Neural progenitor cell (in vitro differentiated cells): ENCODE measurements at regions not wholly inside any gene's neighbourhood (a gene's known extent, or its start where the extent isn't known, plus 50 kb on each side); places are given as distances from the start of the nearest gene placed in this dataset.

ENCODE experiments used
- DNase-seq: peaks from one replicate; pipeline ENCODE4 v3.0.0-alpha.2; 2016; ENCODE audit warnings: low spot score
- H2AFZ ChIP-seq: fragments of 200-600 bp; sonication (generic); replicated peaks from 2 replicates; pipeline ENCODE4 v1.6.1; 2016; ENCODE audit warnings: antibody characterized with exemption
- H3F3A ChIP-seq: fragments of 200-600 bp; sonication (generic); 2 replicates; pipeline ENCODE4 v1.6.1; 2016; ENCODE audit warnings: antibody characterized with exemption, low read depth
- H3K27ac ChIP-seq: fragments of 200-600 bp; sonication (generic); 2 replicates; pipeline ENCODE4 v1.5.1; 2016; ENCODE audit warnings: mild to moderate bottlenecking
- H3K27me3 ChIP-seq: fragments of 200-600 bp; sonication (generic); 2 replicates; pipeline ENCODE4 v1.6.1; 2016; ENCODE audit warnings: mild to moderate bottlenecking, moderate library complexity
- H3K36me3 ChIP-seq: fragments of 200-600 bp; sonication (generic); 2 replicates; pipeline ENCODE4 v1.5.1; 2016
- H3K4me1 ChIP-seq: fragments of 200-600 bp; sonication (generic); 2 replicates; pipeline ENCODE4 v1.6.1; 2016; ENCODE audit warnings: mixed run types
- H3K4me2 ChIP-seq: fragments of 200-600 bp; sonication (generic); 2 replicates; pipeline ENCODE4 v1.6.1; 2016
- H3K4me3 ChIP-seq: fragments of 200-600 bp; sonication (generic); 2 replicates; pipeline ENCODE4 v1.5.1; 2016
- H3K79me2 ChIP-seq: fragments of 200-600 bp; sonication (generic); 2 replicates; pipeline ENCODE4 v1.6.1; 2016; ENCODE audit warnings: low read depth
- H3K9ac ChIP-seq: fragments of 200-600 bp; sonication (generic); 2 replicates; pipeline ENCODE4 v1.6.1; 2016
- H3K9me3 ChIP-seq: fragments of 200-600 bp; sonication (generic); 2 replicates; pipeline ENCODE4 v1.5.1; 2016; ENCODE audit warnings: low read depth
- H4K20me1 ChIP-seq: fragments of 200-600 bp; sonication (generic); 2 replicates; pipeline ENCODE4 v1.6.1; 2016; ENCODE audit warnings: low read depth
- H3K27ac Mint-ChIP-seq: 3 replicates; pipeline ENCODE4 v1.8.0; 2021; ENCODE audit warnings: mixed read lengths
- H3K27me3 Mint-ChIP-seq: 2 replicates; pipeline ENCODE4 v1.8.0; 2022; ENCODE audit warnings: low read depth, mild to moderate bottlenecking, inconsistent platforms, moderate library complexity, mixed read lengths; ENCODE audit not compliant: insufficient read depth
- H3K36me3 Mint-ChIP-seq: 3 replicates; pipeline ENCODE4 v1.8.0; 2021; ENCODE audit warnings: mixed read lengths
- H3K4me1 Mint-ChIP-seq: 3 replicates; pipeline ENCODE4 v1.8.0; 2021; ENCODE audit warnings: mixed read lengths
- H3K4me3 Mint-ChIP-seq: 3 replicates; pipeline ENCODE4 v1.8.0; 2021; ENCODE audit warnings: mild to moderate bottlenecking, moderate library complexity, mixed read lengths
- H3K9me3 Mint-ChIP-seq: 3 replicates; pipeline ENCODE4 v1.8.0; 2020; ENCODE audit warnings: mixed read lengths
- EZH2 ChIP-seq: fragments of 200-600 bp; sonication (generic); IDR thresholded peaks from 2 replicates; pipeline ENCODE4 v1.6.1; 2017; ENCODE audit warnings: antibody characterized with exemption, mild to moderate bottlenecking, moderate library complexity
- EZH2phosphoT487 ChIP-seq: fragments of 200-600 bp; sonication (generic); IDR thresholded peaks from 2 replicates; pipeline ENCODE4 v1.6.1; 2017; ENCODE audit warnings: antibody characterized with exemption
- TF ChIP-seq, protein P1 (sequence below): fragments of 200-600 bp; sonication (generic); IDR thresholded peaks from 2 replicates; pipeline ENCODE4 v1.5.1; 2017; ENCODE audit warnings: antibody characterized with exemption, mild to moderate bottlenecking

DNA sequence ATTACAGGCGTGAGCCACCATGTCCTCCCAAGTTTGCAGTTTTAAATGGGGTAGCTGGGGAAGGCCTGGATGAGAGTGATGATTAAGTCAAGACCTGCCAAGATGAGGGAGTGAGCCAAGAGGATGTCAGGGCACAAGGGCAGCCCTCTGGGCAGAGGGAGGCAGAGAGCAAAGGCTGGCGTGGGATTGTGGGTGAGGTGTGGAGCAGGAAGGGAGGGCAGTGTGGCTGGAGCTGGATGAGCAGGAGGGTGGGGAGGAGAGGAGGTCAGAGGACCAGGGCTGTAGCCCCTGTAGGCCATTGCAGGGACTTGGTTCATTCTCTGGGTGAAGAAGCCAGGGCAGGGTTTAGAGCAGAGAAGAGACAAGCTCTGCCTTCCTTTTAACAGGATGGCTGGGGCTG, 53.7 kb upstream of the CTNNA1 start:
- DNase-seq, result no peak
- no peak overlapping the region for H3K4me3 ChIP-seq
- H3K4me1 ChIP-seq, result peaks cover 5% of the 10 kb centered on the region
- no peak overlapping the region for H3K27ac ChIP-seq
- TF ChIP-seq, protein P1, sequence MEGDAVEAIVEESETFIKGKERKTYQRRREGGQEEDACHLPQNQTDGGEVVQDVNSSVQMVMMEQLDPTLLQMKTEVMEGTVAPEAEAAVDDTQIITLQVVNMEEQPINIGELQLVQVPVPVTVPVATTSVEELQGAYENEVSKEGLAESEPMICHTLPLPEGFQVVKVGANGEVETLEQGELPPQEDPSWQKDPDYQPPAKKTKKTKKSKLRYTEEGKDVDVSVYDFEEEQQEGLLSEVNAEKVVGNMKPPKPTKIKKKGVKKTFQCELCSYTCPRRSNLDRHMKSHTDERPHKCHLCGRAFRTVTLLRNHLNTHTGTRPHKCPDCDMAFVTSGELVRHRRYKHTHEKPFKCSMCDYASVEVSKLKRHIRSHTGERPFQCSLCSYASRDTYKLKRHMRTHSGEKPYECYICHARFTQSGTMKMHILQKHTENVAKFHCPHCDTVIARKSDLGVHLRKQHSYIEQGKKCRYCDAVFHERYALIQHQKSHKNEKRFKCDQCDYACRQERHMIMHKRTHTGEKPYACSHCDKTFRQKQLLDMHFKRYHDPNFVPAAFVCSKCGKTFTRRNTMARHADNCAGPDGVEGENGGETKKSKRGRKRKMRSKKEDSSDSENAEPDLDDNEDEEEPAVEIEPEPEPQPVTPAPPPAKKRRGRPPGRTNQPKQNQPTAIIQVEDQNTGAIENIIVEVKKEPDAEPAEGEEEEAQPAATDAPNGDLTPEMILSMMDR, result no peak
- TF ChIP-seq EZH2 (no peak), EZH2phosphoT487 (no peak)
- no peaks in the 10 kb centered on the region for H3K9me3 ChIP-seq
- H3K36me3 ChIP-seq, result no peaks in the 10 kb centered on the region
- Mint-ChIP-seq H3K27ac (no peak overlapping the region), H3K9me3 (no peaks in the 10 kb centered on the region), H3K4me1 (peaks cover 15% of the 10 kb centered on the region), H3K36me3 (no peaks in the 10 kb centered on the region), H3K4me3 (no peak overlapping the region), H3K27me3 (peaks cover 6% of the 10 kb centered on the region)
- no peak overlapping the region for H3K4me2 ChIP-seq
- H3F3A ChIP-seq, result no peaks in the 10 kb centered on the region
- H4K20me1 ChIP-seq, result no peaks in the 10 kb centered on the region
- H3K9ac ChIP-seq, result no peak overlapping the region
- no peaks in the 10 kb centered on the region for H3K79me2 ChIP-seq
- no peak overlapping the region for H2AFZ ChIP-seq
- H3K27me3 ChIP-seq, result no peaks in the 10 kb centered on the region

DNA sequence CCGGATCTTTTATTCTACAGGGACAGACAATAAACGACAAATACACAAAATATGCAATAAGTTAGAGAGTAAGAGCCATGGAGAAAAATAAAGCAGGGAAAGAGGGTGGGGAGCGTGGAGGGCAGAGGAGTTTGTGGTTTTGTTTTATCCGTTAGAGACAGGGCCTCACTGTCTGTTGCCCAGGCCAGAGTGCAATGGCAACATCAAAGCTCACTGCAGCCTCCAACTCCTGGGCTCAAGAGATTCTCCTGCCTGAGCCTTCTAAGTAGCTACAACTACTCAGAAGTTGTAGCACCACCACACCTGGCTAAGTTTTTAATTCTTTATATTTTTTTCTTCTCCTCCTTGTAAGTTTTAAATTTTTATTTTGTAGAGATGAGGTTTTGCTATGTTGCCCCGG, 54.5 kb upstream of the CTNNA1 start:
- Mint-ChIP-seq H3K4me3 (no peak overlapping the region), H3K4me1 (peaks cover 15% of the 10 kb centered on the region), H3K27me3 (peaks cover 6% of the 10 kb centered on the region), H3K36me3 (no peaks in the 10 kb centered on the region), H3K27ac (peak overlapping the region; percentile 72), H3K9me3 (no peaks in the 10 kb centered on the region)
- Histone ChIP-seq H3F3A (no peaks in the 10 kb centered on the region), H3K36me3 (no peaks in the 10 kb centered on the region), H2AFZ (no peak overlapping the region), H3K27me3 (no peaks in the 10 kb centered on the region), H3K4me3 (no peak overlapping the region), H3K4me1 (peaks cover 5% of the 10 kb centered on the region), H3K9ac (no peak overlapping the region), H3K27ac (no peak overlapping the region), H3K79me2 (no peaks in the 10 kb centered on the region), H3K9me3 (no peaks in the 10 kb centered on the region), H3K4me2 (no peak overlapping the region), H4K20me1 (no peaks in the 10 kb centered on the region)
- DNase-seq, result no peak
- TF ChIP-seq EZH2 (no peak), EZH2phosphoT487 (no peak)
- TF ChIP-seq, protein P1, result no peak

DNA sequence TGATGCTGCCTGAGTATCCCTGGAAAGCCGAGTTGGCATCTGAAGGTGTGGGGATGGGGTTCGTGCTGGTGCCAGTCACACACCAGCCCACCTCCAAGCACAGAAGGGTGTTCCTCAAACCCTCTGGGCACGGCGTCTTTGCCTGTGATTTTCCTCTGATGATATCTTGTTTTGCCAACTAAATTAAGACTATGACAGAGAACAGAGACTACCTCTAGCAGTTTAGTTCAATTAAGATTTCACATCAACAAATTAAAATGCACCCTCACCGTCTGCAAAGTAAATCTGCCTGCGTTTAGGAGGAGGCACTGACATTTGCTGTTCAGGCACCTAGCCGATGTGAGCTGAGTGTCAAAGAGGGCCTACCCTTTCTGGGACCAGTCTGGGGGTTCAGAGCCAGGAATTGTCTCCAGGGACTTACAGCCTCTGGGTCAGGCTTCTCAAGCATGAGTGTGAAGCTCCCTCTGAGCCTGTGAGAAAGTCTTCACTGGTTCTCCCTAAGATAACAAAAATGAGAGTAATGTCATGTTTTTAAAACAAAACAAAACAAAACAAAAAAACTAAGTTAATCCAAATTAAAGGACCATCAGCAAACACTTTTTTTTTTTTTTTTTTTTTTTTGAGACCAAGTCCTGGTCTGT, 55.4 kb upstream of the CTNNA1 start:
- Histone ChIP-seq H3K27me3 (no peaks in the 10 kb centered on the region), H3F3A (no peaks in the 10 kb centered on the region), H3K4me3 (no peak overlapping the region), H3K4me2 (no peak overlapping the region), H3K4me1 (peaks cover 3% of the 10 kb centered on the region), H3K27ac (no peak overlapping the region), H3K9me3 (no peaks in the 10 kb centered on the region), H3K9ac (no peak overlapping the region), H3K36me3 (no peaks in the 10 kb centered on the region), H4K20me1 (no peaks in the 10 kb centered on the region), H2AFZ (no peak overlapping the region), H3K79me2 (no peaks in the 10 kb centered on the region)
- Mint-ChIP-seq H3K27ac (no peak overlapping the region), H3K36me3 (no peaks in the 10 kb centered on the region), H3K4me1 (peaks cover 11% of the 10 kb centered on the region), H3K4me3 (no peak overlapping the region), H3K27me3 (peaks cover 8% of the 10 kb centered on the region), H3K9me3 (no peaks in the 10 kb centered on the region)
- TF ChIP-seq, protein P1, result no peak
- TF ChIP-seq EZH2phosphoT487 (no peak), EZH2 (no peak)
- no peak for DNase-seq
